Parathyroid adenoma (tissue), 2 donors: ENCODE measurements at regions not wholly inside any gene's neighbourhood (a gene's known extent, or its start where the extent isn't known, plus 50 kb on each side); places are given as distances from the start of the nearest gene placed in this dataset.

Source experiments
- H2AFZ ChIP-seq: fragments of 300-600 bp; sonication (generic); one replicate; pipeline ENCODE4 v1.7.0; 2017; ENCODE audit warnings: antibody characterized with exemption, mild to moderate bottlenecking
- H3K27ac ChIP-seq: fragments of 300-600 bp; sonication (generic); one replicate; pipeline ENCODE4 v1.7.0; 2017
- H3K27me3 ChIP-seq: fragments of 300-600 bp; sonication (generic); one replicate; pipeline ENCODE4 v1.7.0; 2017; ENCODE audit warnings: low read length; ENCODE audit not compliant: control insufficient read depth, insufficient read depth
- H3K36me3 ChIP-seq: fragments of 300-600 bp; sonication (generic); one replicate; pipeline ENCODE4 v1.7.0; 2017; ENCODE audit warnings: low read length; ENCODE audit not compliant: control insufficient read depth, insufficient read depth
- H3K4me1 ChIP-seq: fragments of 300-600 bp; sonication (generic); one replicate; pipeline ENCODE4 v1.7.0; 2017; ENCODE audit warnings: control low read depth
- H3K4me2 ChIP-seq: fragments of 300-600 bp; sonication (generic); one replicate; pipeline ENCODE4 v1.7.0; 2017; ENCODE audit warnings: low read length
- H3K4me3 ChIP-seq: fragments of 300-600 bp; sonication (generic); one replicate; pipeline ENCODE4 v1.7.0; 2017; ENCODE audit warnings: low read depth, low read length
- H3K79me2 ChIP-seq: fragments of 300-600 bp; sonication (generic); one replicate; pipeline ENCODE4 v1.7.0; 2017; ENCODE audit warnings: control low read depth
- H3K9ac ChIP-seq: fragments of 300-600 bp; sonication (generic); one replicate; pipeline ENCODE4 v1.7.0; 2017; ENCODE audit warnings: mild to moderate bottlenecking
- H3K9me3 ChIP-seq: fragments of 300-600 bp; sonication (generic); one replicate; pipeline ENCODE4 v1.7.0; 2017; ENCODE audit warnings: low read length; ENCODE audit not compliant: control insufficient read depth
- TF ChIP-seq, protein P1 (sequence below): fragments of 300-600 bp; sonication (generic); IDR thresholded peaks from one replicate; pipeline ENCODE4 v1.7.0; 2017; ENCODE audit warnings: antibody characterized with exemption, mild to moderate bottlenecking
- donor health status: primary hyperparathyroidism.

DNA sequence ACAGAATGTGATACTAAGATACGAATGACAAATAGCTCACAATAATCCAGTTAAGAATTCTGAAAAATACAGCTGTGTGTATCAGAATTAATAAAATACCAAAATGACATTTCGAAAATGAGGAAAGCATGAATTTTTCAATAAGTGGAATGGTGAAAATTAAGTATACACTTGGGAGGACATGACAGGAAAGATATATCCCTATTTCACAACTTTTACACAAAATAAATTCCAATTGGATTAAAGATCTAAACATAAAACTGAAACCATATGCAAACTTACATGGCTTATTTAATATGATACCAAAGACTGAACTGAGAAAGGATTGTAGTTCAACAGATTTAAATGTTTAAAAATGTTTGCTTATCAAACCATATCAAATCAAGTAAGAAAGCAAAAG lies 510.4 kb upstream of the ADAMTS5 start:
- Histone ChIP-seq H3K4me1 (no peaks in the 10 kb centered on the region), H3K9ac (no peak overlapping the region), H3K36me3 (no peaks in the 10 kb centered on the region), H3K4me2 (no peak overlapping the region), H3K4me3 (no peak overlapping the region), H3K27ac (no peak overlapping the region), H3K9me3 (no peaks in the 10 kb centered on the region), H3K79me2 (no peaks in the 10 kb centered on the region), H3K27me3 (no peaks in the 10 kb centered on the region), H2AFZ (no peak overlapping the region)
- TF ChIP-seq, protein P1, sequence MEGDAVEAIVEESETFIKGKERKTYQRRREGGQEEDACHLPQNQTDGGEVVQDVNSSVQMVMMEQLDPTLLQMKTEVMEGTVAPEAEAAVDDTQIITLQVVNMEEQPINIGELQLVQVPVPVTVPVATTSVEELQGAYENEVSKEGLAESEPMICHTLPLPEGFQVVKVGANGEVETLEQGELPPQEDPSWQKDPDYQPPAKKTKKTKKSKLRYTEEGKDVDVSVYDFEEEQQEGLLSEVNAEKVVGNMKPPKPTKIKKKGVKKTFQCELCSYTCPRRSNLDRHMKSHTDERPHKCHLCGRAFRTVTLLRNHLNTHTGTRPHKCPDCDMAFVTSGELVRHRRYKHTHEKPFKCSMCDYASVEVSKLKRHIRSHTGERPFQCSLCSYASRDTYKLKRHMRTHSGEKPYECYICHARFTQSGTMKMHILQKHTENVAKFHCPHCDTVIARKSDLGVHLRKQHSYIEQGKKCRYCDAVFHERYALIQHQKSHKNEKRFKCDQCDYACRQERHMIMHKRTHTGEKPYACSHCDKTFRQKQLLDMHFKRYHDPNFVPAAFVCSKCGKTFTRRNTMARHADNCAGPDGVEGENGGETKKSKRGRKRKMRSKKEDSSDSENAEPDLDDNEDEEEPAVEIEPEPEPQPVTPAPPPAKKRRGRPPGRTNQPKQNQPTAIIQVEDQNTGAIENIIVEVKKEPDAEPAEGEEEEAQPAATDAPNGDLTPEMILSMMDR, result no peak

DNA sequence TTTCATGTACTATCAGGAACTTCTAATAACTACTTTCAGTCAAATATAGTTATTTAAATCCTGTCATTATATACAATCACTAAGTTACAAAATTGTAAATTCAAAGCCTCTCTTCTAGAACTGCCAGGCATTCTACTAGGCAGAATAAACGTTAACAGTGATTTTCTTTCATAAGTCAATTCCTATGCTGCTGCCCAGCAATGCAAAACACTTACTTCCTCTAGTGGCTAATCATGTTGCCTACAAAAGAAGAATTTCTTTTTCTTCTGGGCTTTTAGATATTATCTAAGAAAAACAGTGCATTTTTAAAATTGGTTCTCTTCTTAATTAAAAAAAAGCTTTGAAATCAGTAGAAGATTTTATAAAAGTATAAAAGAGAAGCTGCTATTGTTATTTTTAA lies 509.8 kb upstream of the ADAMTS5 start:
- Histone ChIP-seq H3K4me2 (no peak overlapping the region), H3K36me3 (no peaks in the 10 kb centered on the region), H3K79me2 (no peaks in the 10 kb centered on the region), H3K27me3 (no peaks in the 10 kb centered on the region), H3K4me1 (no peaks in the 10 kb centered on the region), H3K9me3 (no peaks in the 10 kb centered on the region), H3K4me3 (no peak overlapping the region), H3K9ac (no peak overlapping the region), H3K27ac (no peak overlapping the region), H2AFZ (no peak overlapping the region)
- TF ChIP-seq, protein P1, result no peak

DNA sequence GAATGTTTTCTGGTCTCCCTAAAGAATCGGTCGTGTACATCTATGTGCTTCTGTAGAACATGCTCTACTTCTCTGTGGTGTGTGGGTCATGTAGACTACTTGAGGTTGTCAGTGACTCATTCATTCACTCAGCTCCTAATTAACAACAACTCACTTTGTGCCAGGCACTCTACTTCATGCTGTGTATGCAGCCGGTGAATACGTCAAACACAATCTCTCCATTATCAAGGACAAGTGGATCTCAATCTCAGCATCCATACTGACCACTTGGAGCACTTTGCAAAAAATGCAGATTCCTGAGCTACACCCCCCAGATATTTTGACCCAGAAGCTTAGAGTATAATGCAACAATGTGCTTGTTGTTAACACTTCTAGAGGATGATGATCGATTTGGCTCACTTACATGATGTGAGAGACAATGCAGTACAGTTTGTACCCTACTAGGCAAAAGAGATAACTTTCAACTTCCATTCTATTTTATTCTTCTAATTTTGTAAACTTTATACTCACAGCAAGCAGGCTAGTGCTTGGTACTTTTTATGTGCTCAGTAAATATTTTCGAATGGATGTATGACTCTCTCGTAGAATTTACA lies 508.6 kb upstream of the ADAMTS5 start:
- TF ChIP-seq, protein P1, result no peak
- H3K9me3 ChIP-seq, result no peaks in the 10 kb centered on the region
- no peaks in the 10 kb centered on the region for H3K36me3 ChIP-seq
- H3K4me2 ChIP-seq, result no peak overlapping the region
- H3K27me3 ChIP-seq, result no peaks in the 10 kb centered on the region
- no peak overlapping the region for H2AFZ ChIP-seq
- H3K27ac ChIP-seq, result no peak overlapping the region
- H3K4me3 ChIP-seq, result no peak overlapping the region
- no peaks in the 10 kb centered on the region for H3K4me1 ChIP-seq
- no peak overlapping the region for H3K9ac ChIP-seq
- no peaks in the 10 kb centered on the region for H3K79me2 ChIP-seq

DNA sequence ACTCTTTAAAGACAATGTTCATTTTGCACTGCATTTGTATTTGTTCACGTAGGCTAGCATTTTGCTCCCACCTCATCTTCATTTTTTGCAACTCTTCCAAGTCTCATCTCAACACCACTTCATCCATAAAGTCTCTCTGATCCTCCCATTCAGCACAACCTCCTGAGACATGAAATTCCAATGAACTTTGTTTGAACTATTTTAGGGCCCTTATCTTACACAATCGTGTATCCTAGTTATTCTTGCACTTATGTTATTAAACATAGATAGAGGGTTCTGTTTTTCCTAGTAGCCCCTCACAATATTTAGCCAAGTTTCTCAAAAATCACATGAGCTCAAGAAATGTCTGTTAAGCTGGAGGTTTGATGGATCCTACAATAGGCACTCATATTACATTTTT lies 500.5 kb upstream of the ADAMTS5 start:
- TF ChIP-seq, protein P1, result no peak

DNA sequence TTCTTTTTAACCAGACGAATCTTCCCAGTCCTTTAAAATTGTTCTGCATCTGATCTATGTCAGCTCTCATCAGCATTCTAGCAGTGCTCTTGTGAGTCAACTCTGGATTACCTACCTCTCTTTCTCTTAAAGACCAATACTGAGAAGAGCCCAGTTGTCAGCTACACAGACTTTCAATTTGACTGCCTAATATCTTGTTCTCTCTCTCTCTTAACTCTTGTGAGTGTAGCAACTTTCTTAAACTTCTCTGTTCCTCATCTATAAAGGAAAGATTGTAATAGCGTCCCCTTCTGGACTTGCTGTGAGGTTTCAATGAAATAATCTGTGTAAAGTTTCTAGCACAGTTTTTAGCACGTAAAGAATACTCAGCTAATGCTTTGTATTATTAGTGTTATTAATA lies 499.3 kb upstream of the ADAMTS5 start:
- Histone ChIP-seq H3K79me2 (no peaks in the 10 kb centered on the region), H3K9me3 (no peaks in the 10 kb centered on the region), H3K4me3 (no peak overlapping the region), H2AFZ (no peak overlapping the region), H3K27ac (no peak overlapping the region), H3K9ac (no peak overlapping the region), H3K27me3 (no peaks in the 10 kb centered on the region), H3K36me3 (no peaks in the 10 kb centered on the region), H3K4me2 (no peak overlapping the region), H3K4me1 (no peaks in the 10 kb centered on the region)
- TF ChIP-seq, protein P1, result no peak

More for the DNA sequence above, 500.5 kb upstream of the ADAMTS5 start:
- Histone ChIP-seq H3K27ac (no peak overlapping the region), H2AFZ (no peak overlapping the region), H3K79me2 (no peaks in the 10 kb centered on the region), H3K4me3 (no peak overlapping the region), H3K4me1 (no peaks in the 10 kb centered on the region), H3K36me3 (no peaks in the 10 kb centered on the region), H3K9ac (no peak overlapping the region), H3K4me2 (no peak overlapping the region), H3K9me3 (no peaks in the 10 kb centered on the region), H3K27me3 (no peaks in the 10 kb centered on the region)
